ENCODE measurements at regions not wholly inside any gene's neighbourhood (a gene's known extent, or its start where the extent isn't known, plus 50 kb on each side); places are given as distances from the start of the nearest gene placed in this dataset.

GRCh38 chr7:156109988-156110387 is 297.7 kb upstream of the SHH start:
- TF ChIP-seq EZH2phosphoT487 (IDR thresholded peaks at IDR 0.05; ENCODE audit: borderline replicate concordance, low read length): no peak
- no peak for TF ChIP-seq CTCF (IDR thresholded peaks at IDR 0.05; ENCODE audit: low read depth, low read length, poor library complexity, severe bottlenecking)
- Histone ChIP-seq H3K27me3 (ENCODE audit: control insufficient read depth, low read length) (no peaks in the 10 kb centered on the region), H4K20me1 (ENCODE audit: control insufficient read depth, insufficient read depth, low read depth, low read length) (no peaks in the 10 kb centered on the region), H3K36me3 (ENCODE audit: control insufficient read depth, low read length) (no peaks in the 10 kb centered on the region), H3K4me3 (ENCODE audit: low read length) (no peak overlapping the region), H3K4me1 (ENCODE audit: control insufficient read depth, low read length) (no peaks in the 10 kb centered on the region), H3F3A (ENCODE audit: control insufficient read depth, insufficient read depth) (no peaks in the 10 kb centered on the region), H3K27ac (ENCODE audit: low read depth, low read length) (no peak overlapping the region), H3K79me2 (ENCODE audit: control insufficient read depth, low read length) (no peaks in the 10 kb centered on the region), H3K4me2 (ENCODE audit: low read length) (no peak overlapping the region), H3K9me3 (ENCODE audit: control insufficient read depth, insufficient read depth, low read length) (no peaks in the 10 kb centered on the region), H3K9me2 (replicated peaks; ENCODE audit: control insufficient read depth, low read length) (no peaks in the 10 kb centered on the region)

DNA sequence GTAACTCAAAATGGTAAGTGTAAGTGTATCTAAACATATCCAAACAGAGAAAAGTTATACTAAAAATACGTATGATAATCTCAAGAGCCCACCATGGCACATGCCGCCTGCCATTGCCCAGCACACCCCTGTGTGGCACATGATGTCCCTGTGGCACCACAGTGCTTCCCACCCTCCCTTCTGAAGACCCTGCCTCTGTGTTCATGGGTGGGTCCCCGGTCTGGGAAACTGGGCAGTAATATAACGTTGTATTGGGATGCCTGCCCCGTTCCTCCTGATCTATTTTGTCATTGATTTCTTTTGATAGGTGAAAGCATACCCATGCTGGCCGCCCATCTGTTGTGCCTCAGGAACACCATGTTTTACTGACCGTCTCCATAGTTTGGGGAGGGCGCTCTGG is 296.8 kb upstream of the SHH start:
- TF ChIP-seq CTCF (IDR thresholded peaks at IDR 0.05; ENCODE audit: low read depth, low read length, poor library complexity, severe bottlenecking) (no peak), EZH2phosphoT487 (IDR thresholded peaks at IDR 0.05; ENCODE audit: borderline replicate concordance, low read length) (no peak)
- Histone ChIP-seq H3K27me3 (ENCODE audit: control insufficient read depth, low read length) (no peaks in the 10 kb centered on the region), H3K4me3 (ENCODE audit: low read length) (no peak overlapping the region), H3K27ac (ENCODE audit: low read depth, low read length) (no peak overlapping the region), H3K79me2 (ENCODE audit: control insufficient read depth, low read length) (no peaks in the 10 kb centered on the region), H3K36me3 (ENCODE audit: control insufficient read depth, low read length) (no peaks in the 10 kb centered on the region), H3K4me1 (ENCODE audit: control insufficient read depth, low read length) (no peaks in the 10 kb centered on the region), H3K9me3 (ENCODE audit: control insufficient read depth, insufficient read depth, low read length) (no peaks in the 10 kb centered on the region), H4K20me1 (ENCODE audit: control insufficient read depth, insufficient read depth, low read depth, low read length) (no peaks in the 10 kb centered on the region), H3K9me2 (replicated peaks; ENCODE audit: control insufficient read depth, low read length) (no peaks in the 10 kb centered on the region), H3F3A (ENCODE audit: control insufficient read depth, insufficient read depth) (no peaks in the 10 kb centered on the region), H3K4me2 (ENCODE audit: low read length) (no peak overlapping the region)

DNA sequence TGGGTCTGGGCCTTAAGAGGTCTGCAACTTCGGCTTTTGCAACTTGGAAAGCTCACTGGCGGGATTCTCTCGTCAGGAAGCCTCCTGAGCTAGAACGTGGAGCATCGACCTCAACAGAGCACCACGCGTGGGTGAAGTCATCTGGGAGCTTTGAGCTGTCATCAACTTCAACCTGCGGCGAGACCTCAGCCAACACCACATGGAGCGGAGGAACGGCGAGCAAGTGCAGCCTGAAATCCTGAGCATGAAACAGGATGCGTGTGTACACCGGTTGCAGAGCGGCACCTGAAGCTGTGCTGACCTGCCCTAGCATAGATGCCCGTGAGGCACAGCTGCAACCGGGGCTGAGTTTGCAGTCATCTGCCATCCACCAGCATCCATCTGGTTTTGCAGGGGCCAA is 295.7 kb upstream of the SHH start:
- H3K9me3 ChIP-seq (ENCODE audit: control insufficient read depth, insufficient read depth, low read length): no peaks in the 10 kb centered on the region
- no peaks in the 10 kb centered on the region for H3K36me3 ChIP-seq (ENCODE audit: control insufficient read depth, low read length)
- H3K9me2 ChIP-seq (replicated peaks; ENCODE audit: control insufficient read depth, low read length): no peaks in the 10 kb centered on the region
- no peaks in the 10 kb centered on the region for H3K4me1 ChIP-seq (ENCODE audit: control insufficient read depth, low read length)
- no peaks in the 10 kb centered on the region for H3K79me2 ChIP-seq (ENCODE audit: control insufficient read depth, low read length)
- H3K27me3 ChIP-seq (ENCODE audit: control insufficient read depth, low read length): no peaks in the 10 kb centered on the region
- no peak overlapping the region for H3K27ac ChIP-seq (ENCODE audit: low read depth, low read length)
- no peaks in the 10 kb centered on the region for H3F3A ChIP-seq (ENCODE audit: control insufficient read depth, insufficient read depth)
- no peak overlapping the region for H3K4me3 ChIP-seq (ENCODE audit: low read length)
- no peaks in the 10 kb centered on the region for H4K20me1 ChIP-seq (ENCODE audit: control insufficient read depth, insufficient read depth, low read depth, low read length)
- H3K4me2 ChIP-seq (ENCODE audit: low read length): no peak overlapping the region
- TF ChIP-seq EZH2phosphoT487 (IDR thresholded peaks at IDR 0.05; ENCODE audit: borderline replicate concordance, low read length) (no peak), CTCF (IDR thresholded peaks at IDR 0.05; ENCODE audit: low read depth, low read length, poor library complexity, severe bottlenecking) (no peak)

- Histone ChIP-seq H3K79me2 (ENCODE audit: control insufficient read depth, low read length) (no peaks in the 10 kb centered on the region), H3F3A (ENCODE audit: control insufficient read depth, insufficient read depth) (no peaks in the 10 kb centered on the region), H3K27me3 (ENCODE audit: control insufficient read depth, low read length) (no peaks in the 10 kb centered on the region), H4K20me1 (ENCODE audit: control insufficient read depth, insufficient read depth, low read depth, low read length) (no peaks in the 10 kb centered on the region), H3K36me3 (ENCODE audit: control insufficient read depth, low read length) (no peaks in the 10 kb centered on the region), H3K4me3 (ENCODE audit: low read length) (no peak overlapping the region), H3K27ac (ENCODE audit: low read depth, low read length) (no peak overlapping the region), H3K9me3 (ENCODE audit: control insufficient read depth, insufficient read depth, low read length) (peaks cover 4% of the 10 kb centered on the region; the same call in 1 of the 2 replicates), H3K9me2 (replicated peaks; ENCODE audit: control insufficient read depth, low read length) (no peaks in the 10 kb centered on the region), H3K4me2 (ENCODE audit: low read length) (no peak overlapping the region), H3K4me1 (ENCODE audit: control insufficient read depth, low read length) (no peaks in the 10 kb centered on the region)
- TF ChIP-seq CTCF (IDR thresholded peaks at IDR 0.05; ENCODE audit: low read depth, low read length, poor library complexity, severe bottlenecking) (no peak), EZH2phosphoT487 (IDR thresholded peaks at IDR 0.05; ENCODE audit: borderline replicate concordance, low read length) (no peak)
Observed at GRCh38 chr7:156106107-156106426, 293.8 kb upstream of the SHH start.

Data from DOHH2 (cell line).